ENCODE measurements at regions not wholly inside any gene's neighbourhood (a gene's known extent, or its start where the extent isn't known, plus 50 kb on each side); places are given as distances from the start of the nearest gene placed in this dataset.
A peak's percentile ranks its signal among the peaks of the same experiment; 100 is the strongest.

- no peak for DNase-seq (ENCODE audit: low read depth)
These were observed 150.6 kb upstream of the RAB12 start for GRCh38 chr18:8458546-8459215.

- no peak for DNase-seq (ENCODE audit: low read depth)
These were observed 148.5 kb upstream of the RAB12 start for GRCh38 chr18:8460748-8461147.

- no peak for DNase-seq (ENCODE audit: low read depth)
These were observed 147.7 kb upstream of the RAB12 start for GRCh38 chr18:8461544-8461943.

GRCh38 chr18:8462651-8463185 is 146.5 kb upstream of the RAB12 start:
- no peak for DNase-seq (ENCODE audit: low read depth)

- no peak for DNase-seq (ENCODE audit: low read depth)
These were observed 145.4 kb upstream of the RAB12 start for GRCh38 chr18:8463791-8464190.

- DNase-seq (ENCODE audit: low read depth): no peak
These were observed 141.0 kb upstream of the RAB12 start for GRCh38 chr18:8468191-8468590.

GRCh38 chr18:8468921-8469335 is 140.3 kb upstream of the RAB12 start:
- DNase-seq (ENCODE audit: low read depth): peak; percentile 67

- DNase-seq (ENCODE audit: low read depth): no peak
These were observed 139.6 kb upstream of the RAB12 start for GRCh38 chr18:8469544-8470130.

GRCh38 chr18:8471372-8471771 is 137.9 kb upstream of the RAB12 start:
- no peak for DNase-seq (ENCODE audit: low read depth)

- DNase-seq (ENCODE audit: low read depth): no peak
These were observed 134.6 kb upstream of the RAB12 start for GRCh38 chr18:8474661-8475060.

- no peak for DNase-seq (ENCODE audit: low read depth)
These were observed 131.6 kb upstream of the RAB12 start for GRCh38 chr18:8477615-8478014.

GRCh38 chr18:8478166-8478967 is 130.9 kb upstream of the RAB12 start:
- DNase-seq (ENCODE audit: low read depth): peak; percentile 46

GRCh38 chr18:8478968-8479370 is 130.3 kb upstream of the RAB12 start:
- DNase-seq (ENCODE audit: low read depth): no peak

- no peak for DNase-seq (ENCODE audit: low read depth)
These were observed 129.4 kb upstream of the RAB12 start for GRCh38 chr18:8479789-8480188.

- DNase-seq (ENCODE audit: low read depth): peak; percentile 40
These were observed 128.5 kb upstream of the RAB12 start for GRCh38 chr18:8480506-8481328.

- DNase-seq (ENCODE audit: low read depth): no peak
These were observed 124.3 kb upstream of the RAB12 start for GRCh38 chr18:8484951-8485350.

- no peak for DNase-seq (ENCODE audit: low read depth)
These were observed 119.5 kb upstream of the RAB12 start for GRCh38 chr18:8489761-8490160.

GRCh38 chr18:8491516-8491915 is 117.7 kb upstream of the RAB12 start:
- no peak for DNase-seq (ENCODE audit: low read depth)

GRCh38 chr18:8493141-8493540 is 116.1 kb upstream of the RAB12 start:
- DNase-seq (ENCODE audit: low read depth): no peak

- no peak for DNase-seq (ENCODE audit: low read depth)
These were observed 113.1 kb upstream of the RAB12 start for GRCh38 chr18:8496186-8496585.

GRCh38 chr18:8498905-8499304 is 110.3 kb upstream of the RAB12 start:
- DNase-seq (ENCODE audit: low read depth): no peak

All from Daoy (cell line).